ENCODE measurements at regions not wholly inside any gene's neighbourhood (a gene's known extent, or its start where the extent isn't known, plus 50 kb on each side); places are given as distances from the start of the nearest gene placed in this dataset.
"Not testable (repeated sequence)": the region's sequence is repeated elsewhere in the genome, so short reads cannot be mapped to it uniquely, and the experiment has no call there.

- DNase-seq (ENCODE audit: low read depth) = no peak
Measured at GRCh38 chr4:95779447-95779846, 60.4 kb upstream of the PDHA2 start.

- no peak for DNase-seq (ENCODE audit: low read depth)
Measured at GRCh38 chr4:95778666-95779065, 61.2 kb upstream of the PDHA2 start.

- DNase-seq (ENCODE audit: low read depth) = not testable (repeated sequence)
Measured at GRCh38 chr4:95770605-95771004, 69.3 kb upstream of the PDHA2 start.

GRCh38 chr4:95764961-95765360 lies 74.9 kb upstream of the PDHA2 start:
- no peak for DNase-seq (ENCODE audit: low read depth)

GRCh38 chr4:95761871-95762270 lies 78.0 kb upstream of the PDHA2 start:
- DNase-seq (ENCODE audit: low read depth) = no peak

GRCh38 chr4:95761426-95761825 lies 78.5 kb upstream of the PDHA2 start:
- DNase-seq (ENCODE audit: low read depth) = peak; percentile 40

GRCh38 chr4:95760646-95761045 lies 79.2 kb upstream of the PDHA2 start:
- DNase-seq (ENCODE audit: low read depth) = not testable (repeated sequence)

GRCh38 chr4:95758001-95758400 lies 81.9 kb upstream of the PDHA2 start:
- no peak for DNase-seq (ENCODE audit: low read depth)

- DNase-seq (ENCODE audit: low read depth) = no peak
Measured at GRCh38 chr4:95754667-95755066, 85.2 kb upstream of the PDHA2 start.

GRCh38 chr4:95749204-95749603 lies 90.7 kb upstream of the PDHA2 start:
- no peak for DNase-seq (ENCODE audit: low read depth)

GRCh38 chr4:95742872-95743271 lies 97.0 kb upstream of the PDHA2 start:
- DNase-seq (ENCODE audit: low read depth) = no peak

GRCh38 chr4:95742179-95742578 lies 97.7 kb upstream of the PDHA2 start:
- DNase-seq (ENCODE audit: low read depth) = no peak

GRCh38 chr4:95732061-95732460 lies 107.8 kb upstream of the PDHA2 start:
- DNase-seq (ENCODE audit: low read depth) = peak; percentile 1

GRCh38 chr4:95729596-95729995 lies 110.3 kb upstream of the PDHA2 start:
- DNase-seq (ENCODE audit: low read depth) = no peak

GRCh38 chr4:95728145-95728544 lies 111.7 kb upstream of the PDHA2 start:
- no peak for DNase-seq (ENCODE audit: low read depth)

GRCh38 chr4:95715830-95716229 lies 124.1 kb upstream of the PDHA2 start:
- no peak for DNase-seq (ENCODE audit: low read depth)

- DNase-seq (ENCODE audit: low read depth) = no peak
Measured at GRCh38 chr4:95714571-95714970, 125.3 kb upstream of the PDHA2 start.

GRCh38 chr4:95705323-95705722 lies 134.6 kb upstream of the PDHA2 start:
- DNase-seq (ENCODE audit: low read depth) = no peak

- DNase-seq (ENCODE audit: low read depth) = no peak
Measured at GRCh38 chr4:95701500-95702170, 138.3 kb upstream of the PDHA2 start.

GRCh38 chr4:95694411-95694810 lies 145.5 kb upstream of the PDHA2 start:
- DNase-seq (ENCODE audit: low read depth) = no peak

GRCh38 chr4:95693594-95693993 lies 144.8 kb upstream of the UNC5C start:
- DNase-seq (ENCODE audit: low read depth) = no peak

- DNase-seq (ENCODE audit: low read depth) = no peak
Measured at GRCh38 chr4:95676190-95676589, 127.4 kb upstream of the UNC5C start.

GRCh38 chr4:95675623-95676022 lies 126.8 kb upstream of the UNC5C start:
- no peak for DNase-seq (ENCODE audit: low read depth)

- DNase-seq (ENCODE audit: low read depth) = no peak
Measured at GRCh38 chr4:95674521-95674981, 125.8 kb upstream of the UNC5C start.

Measured in RPMI7951 (cell line).